Caco-2 (cell line): ENCODE measurements at regions not wholly inside any gene's neighbourhood (a gene's known extent, or its start where the extent isn't known, plus 50 kb on each side); places are given as distances from the start of the nearest gene placed in this dataset.

Experiments
- BruUV-seq: library from RNA; stranded (reverse); fragments of 400-500 nt; replicated peaks from 2 replicates; lab custom pipeline; 2021; lab: Mats Ljungman, UMichigan
- CTCF ChIA-PET: fragments of 300-600 bp; sonication (Branson Sonifier 250); formaldehyde crosslinking; loops from one replicate; lab custom pipeline; 2022; ENCODE audit warnings: antibody characterized with exemption; lab: Charles Lee
- POLR2A ChIA-PET: fragments of 300-600 bp; sonication (Branson Sonifier 250); formaldehyde crosslinking; loops from one replicate; lab custom pipeline; 2022; ENCODE audit warnings: antibody characterized with exemption; lab: Charles Lee
- DNase-seq, 2 experiments: peaks; one replicate each; pipeline versions ENCODE4 v3.0.0 to v3.0.0-alpha.2; 2020 to 2022
- H3K27me3 ChIP-seq: replicated peaks from 2 replicates; pipeline ENCODE4 v1.6.0; 2011; ENCODE audit warnings: low read length; ENCODE audit not compliant: control insufficient read depth, insufficient read depth
- H3K36me3 ChIP-seq: 2 replicates; pipeline ENCODE4 v1.5.1; 2011; ENCODE audit warnings: low read length; ENCODE audit not compliant: control insufficient read depth, insufficient read depth
- H3K4me1 ChIP-seq: fragments of 250-450 bp; sonication (Bioruptor Pico); 2 replicates; pipeline ENCODE4 v1.5.1; 2020; ENCODE audit warnings: mild to moderate bottlenecking
- H3K4me3 ChIP-seq: 2 replicates; pipeline ENCODE4 v1.5.1; 2011; ENCODE audit warnings: low read depth, mild to moderate bottlenecking, control low read depth, low read length
- H3K9me3 ChIP-seq: fragments of 250-450 bp; sonication (Bioruptor Pico); 2 replicates; pipeline ENCODE4 v1.5.1; 2020; ENCODE audit warnings: mild to moderate bottlenecking, moderate library complexity
- H3K27ac Mint-ChIP-seq: one replicate; pipeline ENCODE4 v1.8.0; 2022; ENCODE audit warnings: mixed read lengths; ENCODE audit not compliant: unreplicated experiment
- H3K27me3 Mint-ChIP-seq: one replicate; pipeline ENCODE4 v1.8.0; 2022; ENCODE audit warnings: mixed read lengths; ENCODE audit not compliant: insufficient read depth, unreplicated experiment
- H3K36me3 Mint-ChIP-seq: one replicate; pipeline ENCODE4 v1.8.0; 2022; ENCODE audit warnings: mild to moderate bottlenecking, mixed read lengths; ENCODE audit not compliant: insufficient read depth, unreplicated experiment
- H3K4me1 Mint-ChIP-seq: one replicate; pipeline ENCODE4 v1.8.0; 2022; ENCODE audit warnings: low read depth, mixed read lengths; ENCODE audit not compliant: unreplicated experiment
- H3K4me3 Mint-ChIP-seq: one replicate; pipeline ENCODE4 v1.8.0; 2022; ENCODE audit warnings: mild to moderate bottlenecking, moderate library complexity, mixed read lengths; ENCODE audit not compliant: unreplicated experiment
- H3K9me3 Mint-ChIP-seq: one replicate; pipeline ENCODE4 v1.8.0; 2022; ENCODE audit warnings: mixed read lengths; ENCODE audit not compliant: unreplicated experiment
- CTCF ChIP-seq, 2 experiments: fragments of 200-600 bp in 1 of 2; IDR thresholded peaks; 1 replicate in 1 of 2; 2 replicates in 1 of 2; pipeline versions ENCODE4 v1.5.1 to v1.8.0; 2011 to 2022; ENCODE audit warnings: antibody characterized with exemption in 1 of 2, control low read depth in 1 of 2, inconsistent platforms in 1 of 2, low read depth in 1 of 2, low read length in 1 of 2, mild to moderate bottlenecking in 1 of 2, moderate library complexity in 1 of 2; ENCODE audit not compliant: insufficient read depth in 1 of 2, severe bottlenecking in 1 of 2, unreplicated experiment in 1 of 2
- intact Hi-C: fragments of 100-400 bp; cut with micrococcal nuclease; formaldehyde crosslinking; loops from one replicate; pipeline ENCODE4 v1.10.0; 2022; ENCODE audit not compliant: unreplicated experiment

- POLR2A ChIA-PET, result no interaction called here
- H3K9me3 Mint-ChIP-seq, result no peaks in the 10 kb centered on the region
Observed at GRCh38 chr10:129343141-129343540, 123.9 kb upstream of the MGMT start.

GRCh38 chr10:129344103-129344502 lies 122.9 kb upstream of the MGMT start:
- Histone ChIP-seq H3K4me3 (no peak overlapping the region), H3K36me3 (no peaks in the 10 kb centered on the region), H3K9me3 (no peaks in the 10 kb centered on the region), H3K4me1 (no peaks in the 10 kb centered on the region), H3K27me3 (no peaks in the 10 kb centered on the region; the same call in 1 of the 2 replicates)
- H3K9me3 Mint-ChIP-seq, result no peaks in the 10 kb centered on the region
- H3K4me3 Mint-ChIP-seq, result no peak overlapping the region
- CTCF ChIA-PET, result no interaction called here
- intact Hi-C loops, result no loop called here
- no peak for DNase-seq
- peaks cover 15% of the 10 kb centered on the region for H3K27me3 Mint-ChIP-seq
- H3K27ac Mint-ChIP-seq, result no peak overlapping the region
- H3K4me1 Mint-ChIP-seq, result no peaks in the 10 kb centered on the region
- no peak for TF ChIP-seq CTCF (IDR thresholded peaks at IDR 0.05; ENCODE audit: insufficient read depth in 1 of 2, low read depth in 1 of 2, low read length in 1 of 2, severe bottlenecking in 1 of 2, unreplicated experiment in 1 of 2)
- POLR2A ChIA-PET, result no interaction called here
- no TSS peak for BruUV-seq
- H3K36me3 Mint-ChIP-seq, result no peaks in the 10 kb centered on the region

More at GRCh38 chr10:129343141-129343540, 123.9 kb upstream of the MGMT start:
- peaks cover 18% of the 10 kb centered on the region for H3K27me3 Mint-ChIP-seq
- TF ChIP-seq CTCF (IDR thresholded peaks at IDR 0.05; ENCODE audit: insufficient read depth in 1 of 2, low read depth in 1 of 2, low read length in 1 of 2, severe bottlenecking in 1 of 2, unreplicated experiment in 1 of 2), result no peak
- Histone ChIP-seq H3K27me3 (no peaks in the 10 kb centered on the region), H3K4me3 (no peak overlapping the region), H3K36me3 (no peaks in the 10 kb centered on the region), H3K9me3 (no peaks in the 10 kb centered on the region), H3K4me1 (no peaks in the 10 kb centered on the region)
- no peak overlapping the region for H3K4me3 Mint-ChIP-seq
- intact Hi-C loops, result no loop called here
- H3K36me3 Mint-ChIP-seq, result no peaks in the 10 kb centered on the region
- H3K27ac Mint-ChIP-seq, result no peak overlapping the region
- CTCF ChIA-PET, result no interaction called here
- no peak for DNase-seq
- BruUV-seq, result no TSS peak
- no peaks in the 10 kb centered on the region for H3K4me1 Mint-ChIP-seq

- H3K4me3 Mint-ChIP-seq, result no peak overlapping the region
- Histone ChIP-seq H3K4me3 (no peak overlapping the region), H3K4me1 (no peaks in the 10 kb centered on the region), H3K27me3 (no peaks in the 10 kb centered on the region; the same call in 1 of the 2 replicates), H3K36me3 (no peaks in the 10 kb centered on the region), H3K9me3 (no peaks in the 10 kb centered on the region)
- H3K9me3 Mint-ChIP-seq, result no peaks in the 10 kb centered on the region
- H3K4me1 Mint-ChIP-seq, result no peaks in the 10 kb centered on the region
- intact Hi-C loops, result no loop called here
- no peaks in the 10 kb centered on the region for H3K36me3 Mint-ChIP-seq
- H3K27ac Mint-ChIP-seq, result no peak overlapping the region
- peaks cover 19% of the 10 kb centered on the region for H3K27me3 Mint-ChIP-seq
- no peak for DNase-seq
- no TSS peak for BruUV-seq
- POLR2A ChIA-PET, result no interaction called here
- no peak for TF ChIP-seq CTCF (IDR thresholded peaks at IDR 0.05; ENCODE audit: insufficient read depth in 1 of 2, low read depth in 1 of 2, low read length in 1 of 2, severe bottlenecking in 1 of 2, unreplicated experiment in 1 of 2)
- CTCF ChIA-PET, result no interaction called here
Observed at GRCh38 chr10:129344731-129345355, 122.2 kb upstream of the MGMT start.
